ENCODE measurements at regions not wholly inside any gene's neighbourhood (a gene's known extent, or its start where the extent isn't known, plus 50 kb on each side); places are given as distances from the start of the nearest gene placed in this dataset.

DNA sequence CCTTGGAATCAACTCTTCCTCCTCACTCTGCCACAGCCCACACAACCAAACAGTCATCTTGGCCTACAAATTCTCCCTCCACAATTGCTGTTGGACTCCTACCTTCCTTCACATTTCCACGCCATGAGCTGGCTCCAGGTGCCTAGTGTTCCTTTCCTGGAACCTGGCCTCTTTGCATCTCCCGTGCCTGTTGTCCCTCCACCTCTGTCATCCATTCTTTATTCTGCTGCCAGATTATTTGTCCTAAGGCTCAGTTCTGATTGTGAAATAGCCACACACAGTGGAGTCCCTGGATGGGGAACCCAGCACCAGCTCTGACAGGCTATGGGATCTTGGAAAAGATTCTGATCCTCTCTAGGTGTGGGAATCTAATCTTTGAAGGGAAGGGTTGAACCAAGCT is 109.1 kb upstream of the ANKH start:
- Histone ChIP-seq H4K8ac (ENCODE audit: low read depth in 2 of 2, low read length in 2 of 2) (no peak overlapping the region), H3K36me3 (ENCODE audit: control insufficient read depth, insufficient read depth, low read length) (no peaks in the 10 kb centered on the region), H3K9ac (ENCODE audit: low read depth, low read length) (no peak overlapping the region), H3K9me1 (ENCODE audit: insufficient read depth, low read length) (no peaks in the 10 kb centered on the region), H2AFZ (replicated peaks; ENCODE audit: low read length, poor library complexity) (no peak overlapping the region), H2AK5ac (ENCODE audit: low read depth, low read length) (no peak overlapping the region), H3K4ac (ENCODE audit: low read depth, low read length) (no peak overlapping the region), H4K91ac (ENCODE audit: insufficient read depth, low read depth, low read length) (no peak overlapping the region), H2AK9ac (replicated peaks; ENCODE audit: low read depth, low read length, poor library complexity) (no peak overlapping the region), H2BK20ac (ENCODE audit: low read depth, low read length) (no peak overlapping the region), H2BK5ac (ENCODE audit: low read depth, low read length, poor library complexity, severe bottlenecking) (no peak overlapping the region), H4K5ac (ENCODE audit: low read depth, low read length) (no peak overlapping the region), H3K4me1 (ENCODE audit: control insufficient read depth, insufficient read depth, low read length) (no peaks in the 10 kb centered on the region), H3K79me1 (ENCODE audit: low read depth in 1 of 2, low read length in 2 of 2) (no peaks in the 10 kb centered on the region), H4K20me1 (ENCODE audit: insufficient read depth, low read length) (no peaks in the 10 kb centered on the region), H3K18ac (ENCODE audit: low read depth, low read length) (no peak overlapping the region), H3K4me2 (ENCODE audit: low read depth, low read length) (no peak overlapping the region), H2BK120ac (ENCODE audit: low read depth, low read length) (no peak overlapping the region), H3K9me3 (ENCODE audit: control insufficient read depth, insufficient read depth, low read length) (no peaks in the 10 kb centered on the region), H3K27me3 (ENCODE audit: control insufficient read depth, insufficient read depth, low read length) (peaks cover 25% of the 10 kb centered on the region), H3K56ac (ENCODE audit: extremely low read depth, insufficient read depth, low read length) (no peak overlapping the region), H3K27ac (ENCODE audit: insufficient read depth, low read length) (no peak overlapping the region), H3K14ac (replicated peaks; ENCODE audit: low read depth, low read length) (no peak overlapping the region), H2BK15ac (ENCODE audit: low read depth, low read length) (no peak overlapping the region), H3K23ac (ENCODE audit: low read depth, low read length) (no peak overlapping the region), H3K4me3 (ENCODE audit: insufficient read depth, low read depth, low read length) (no peak overlapping the region)
- TF ChIP-seq CTCF (conservative IDR thresholded peaks at IDR 0.05; ENCODE audit: low read depth, low read length) (no peak), FOS (IDR thresholded peaks at IDR 0.05; ENCODE audit: low read depth, low read length) (no peak), NFE2L2 (IDR thresholded peaks at IDR 0.05; ENCODE audit: low read depth, low read length) (no peak), CHD1 (IDR thresholded peaks at IDR 0.05; ENCODE audit: low read depth, low read length) (no peak), BHLHE40 (IDR thresholded peaks at IDR 0.05; ENCODE audit: low read depth, low read length) (no peak), MAZ (IDR thresholded peaks at IDR 0.05; ENCODE audit: borderline replicate concordance, low read depth, low read length) (no peak), RFX5 (IDR thresholded peaks at IDR 0.05; ENCODE audit: low read depth, low read length) (no peak), MAFK (IDR thresholded peaks at IDR 0.05; ENCODE audit: low read depth, low read length) (no peak), RAD21 (IDR thresholded peaks at IDR 0.05; ENCODE audit: low read length) (no peak), RCOR1 (IDR thresholded peaks at IDR 0.05; ENCODE audit: insufficient replicate concordance, low read length) (no peak), CEBPB (IDR thresholded peaks at IDR 0.05; ENCODE audit: low read depth, low read length) (no peak), MXI1 (IDR thresholded peaks at IDR 0.05; ENCODE audit: borderline replicate concordance, low read depth, low read length) (no peak), POLR2A (IDR thresholded peaks at IDR 0.05; ENCODE audit: low read depth, low read length) (no peak), SMC3 (IDR thresholded peaks at IDR 0.05; ENCODE audit: low read depth, low read length) (no peak)
- TF ChIP-seq, protein P1, sequence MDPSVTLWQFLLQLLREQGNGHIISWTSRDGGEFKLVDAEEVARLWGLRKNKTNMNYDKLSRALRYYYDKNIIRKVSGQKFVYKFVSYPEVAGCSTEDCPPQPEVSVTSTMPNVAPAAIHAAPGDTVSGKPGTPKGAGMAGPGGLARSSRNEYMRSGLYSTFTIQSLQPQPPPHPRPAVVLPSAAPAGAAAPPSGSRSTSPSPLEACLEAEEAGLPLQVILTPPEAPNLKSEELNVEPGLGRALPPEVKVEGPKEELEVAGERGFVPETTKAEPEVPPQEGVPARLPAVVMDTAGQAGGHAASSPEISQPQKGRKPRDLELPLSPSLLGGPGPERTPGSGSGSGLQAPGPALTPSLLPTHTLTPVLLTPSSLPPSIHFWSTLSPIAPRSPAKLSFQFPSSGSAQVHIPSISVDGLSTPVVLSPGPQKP (IDR thresholded peaks at IDR 0.05; ENCODE audit: borderline replicate concordance, low read depth, low read length) = no peak
- TF ChIP-seq, protein P2, sequence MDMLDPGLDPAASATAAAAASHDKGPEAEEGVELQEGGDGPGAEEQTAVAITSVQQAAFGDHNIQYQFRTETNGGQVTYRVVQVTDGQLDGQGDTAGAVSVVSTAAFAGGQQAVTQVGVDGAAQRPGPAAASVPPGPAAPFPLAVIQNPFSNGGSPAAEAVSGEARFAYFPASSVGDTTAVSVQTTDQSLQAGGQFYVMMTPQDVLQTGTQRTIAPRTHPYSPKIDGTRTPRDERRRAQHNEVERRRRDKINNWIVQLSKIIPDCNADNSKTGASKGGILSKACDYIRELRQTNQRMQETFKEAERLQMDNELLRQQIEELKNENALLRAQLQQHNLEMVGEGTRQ (IDR thresholded peaks at IDR 0.05; ENCODE audit: low read depth, low read length) = no peak
- ChIA-PET CTCF (no interaction called here), POLR2A (ENCODE audit: unreplicated experiment) (no interaction called here)
- ATAC-seq (ENCODE audit: low read depth) = no peak
- dilution Hi-C loops (cut with HindIII; ENCODE audit: low sequenced_read_pairs, unreplicated experiment) = no loop called here
- no peak for DNase-seq
- intact Hi-C loops (cut with micrococcal nuclease) = no loop called here
- in situ Hi-C loops (cut with MboI; ENCODE audit: low sequenced_read_pairs) = no loop called here
- BruUV-seq (replicated peaks) = no TSS peak
- 60% methylated on average over 1 of the region's 2 CpGs; no CpG with 5 or more reads in 1 of the 2 experiments for WGBS, 2 experiments (ENCODE audit: extremely low coverage in 2 of 2, insufficient read length in 1 of 2)

Data from IMR-90 (cell line).